ENCODE measurements at regions not wholly inside any gene's neighbourhood (a gene's known extent, or its start where the extent isn't known, plus 50 kb on each side); places are given as distances from the start of the nearest gene placed in this dataset.
A peak's percentile ranks its signal among the peaks of the same experiment; 100 is the strongest.

GRCh38 chr2:125643585-125643984, 1012.4 kb upstream of the GYPC start:
- CTCF ChIA-PET = no interaction called here
- no peak overlapping the region for H3K27ac ChIP-seq (ENCODE audit: low read depth, low read length, poor library complexity, severe bottlenecking)
- no peaks in the 10 kb centered on the region for H3K4me1 ChIP-seq (ENCODE audit: insufficient read depth, low read length, poor library complexity, severe bottlenecking)
- no peaks in the 10 kb centered on the region for H3K9me3 ChIP-seq (ENCODE audit: low read depth, low read length, poor library complexity, severe bottlenecking)
- TF ChIP-seq EZH2 (IDR thresholded peaks at IDR 0.05; ENCODE audit: borderline replicate concordance, low read depth, low read length, poor library complexity, severe bottlenecking) = no peak
- no peak for TF ChIP-seq CTCF (conservative IDR thresholded peaks at IDR 0.05; ENCODE audit: low read depth, low read length)
- no peak for DNase-seq (ENCODE audit: low spot score)
- no peaks in the 10 kb centered on the region for H3K27me3 ChIP-seq (replicated peaks; ENCODE audit: insufficient read depth, low read depth, low read length, poor library complexity)
- POLR2A ChIA-PET (ENCODE audit: low non-redundant PET) = no interaction called here
- no TSS peak for BruUV-seq (replicated peaks)
- no peak overlapping the region for H3K4me3 ChIP-seq (ENCODE audit: low read depth, low read length, poor library complexity, severe bottlenecking)
- intact Hi-C loops (cut with micrococcal nuclease; ENCODE audit: unreplicated experiment) = no loop called here
- H3K36me3 ChIP-seq (ENCODE audit: insufficient read depth, low read length, poor library complexity, severe bottlenecking) = no peaks in the 10 kb centered on the region

GRCh38 chr2:125644257-125644656, 1011.7 kb upstream of the GYPC start:
- intact Hi-C loops (cut with micrococcal nuclease; ENCODE audit: unreplicated experiment) = no loop called here
- Histone ChIP-seq H3K36me3 (ENCODE audit: insufficient read depth, low read length, poor library complexity, severe bottlenecking) (no peaks in the 10 kb centered on the region), H3K4me3 (ENCODE audit: low read depth, low read length, poor library complexity, severe bottlenecking) (no peak overlapping the region), H3K27me3 (replicated peaks; ENCODE audit: insufficient read depth, low read depth, low read length, poor library complexity) (no peaks in the 10 kb centered on the region), H3K27ac (ENCODE audit: low read depth, low read length, poor library complexity, severe bottlenecking) (no peak overlapping the region), H3K9me3 (ENCODE audit: low read depth, low read length, poor library complexity, severe bottlenecking) (no peaks in the 10 kb centered on the region), H3K4me1 (ENCODE audit: insufficient read depth, low read length, poor library complexity, severe bottlenecking) (no peaks in the 10 kb centered on the region)
- DNase-seq (ENCODE audit: low spot score) = no peak
- POLR2A ChIA-PET (ENCODE audit: low non-redundant PET) = no interaction called here
- no TSS peak for BruUV-seq (replicated peaks)
- TF ChIP-seq EZH2 (IDR thresholded peaks at IDR 0.05; ENCODE audit: borderline replicate concordance, low read depth, low read length, poor library complexity, severe bottlenecking) (no peak), CTCF (conservative IDR thresholded peaks at IDR 0.05; ENCODE audit: low read depth, low read length) (no peak)
- CTCF ChIA-PET = no interaction called here

DNA sequence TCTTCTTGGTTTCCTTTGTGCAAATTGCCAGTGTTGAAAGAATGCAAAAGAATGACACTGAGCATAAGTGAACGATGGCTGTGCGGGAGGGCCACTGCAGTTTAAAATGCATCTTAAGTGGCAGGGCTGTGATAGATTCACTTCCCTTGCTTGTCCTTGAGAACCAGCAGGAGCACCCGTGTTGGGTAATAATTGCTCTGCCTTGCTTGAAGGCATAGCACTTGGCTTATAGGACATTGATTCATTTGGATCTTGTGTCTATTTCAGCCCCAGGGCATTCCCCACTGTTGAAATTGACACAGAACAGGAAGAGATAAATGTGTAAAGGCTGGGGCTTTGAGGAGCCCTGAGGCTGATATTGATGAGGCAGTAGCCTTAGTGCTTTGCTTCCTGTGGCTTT, 1003.7 kb upstream of the GYPC start:
- peak; percentile 17 for DNase-seq (ENCODE audit: low spot score)
- Histone ChIP-seq H3K27me3 (replicated peaks; ENCODE audit: insufficient read depth, low read depth, low read length, poor library complexity) (no peaks in the 10 kb centered on the region), H3K36me3 (ENCODE audit: insufficient read depth, low read length, poor library complexity, severe bottlenecking) (no peaks in the 10 kb centered on the region), H3K9me3 (ENCODE audit: low read depth, low read length, poor library complexity, severe bottlenecking) (no peaks in the 10 kb centered on the region), H3K4me3 (ENCODE audit: low read depth, low read length, poor library complexity, severe bottlenecking) (no peak overlapping the region), H3K4me1 (ENCODE audit: insufficient read depth, low read length, poor library complexity, severe bottlenecking) (no peaks in the 10 kb centered on the region), H3K27ac (ENCODE audit: low read depth, low read length, poor library complexity, severe bottlenecking) (no peak overlapping the region)
- BruUV-seq (replicated peaks) = no TSS peak
- ChIA-PET CTCF (no interaction called here), POLR2A (ENCODE audit: low non-redundant PET) (no interaction called here)
- TF ChIP-seq CTCF (conservative IDR thresholded peaks at IDR 0.05; ENCODE audit: low read depth, low read length) (no peak), EZH2 (IDR thresholded peaks at IDR 0.05; ENCODE audit: borderline replicate concordance, low read depth, low read length, poor library complexity, severe bottlenecking) (no peak)
- intact Hi-C loops (cut with micrococcal nuclease; ENCODE audit: unreplicated experiment) = no loop called here
